B cell (primary cell): ENCODE measurements at regions not wholly inside any gene's neighbourhood (a gene's known extent, or its start where the extent isn't known, plus 50 kb on each side); places are given as distances from the start of the nearest gene placed in this dataset.

Experiments
- ATAC-seq: fragments of 200-7000 bp; cut with Tn5 transposase; one replicate; pipeline ENCODE4 v1.10.0; 2021; ENCODE audit warnings: low read depth, mild to moderate bottlenecking, moderate number of reproducible peaks, moderate library complexity
- CTCF ChIA-PET: fragments of 350-600 bp; sonication (Branson Sonifier 250); formaldehyde crosslinking; loops from one replicate; lab custom pipeline; 2021; ENCODE audit warnings: antibody characterized with exemption, inconsistent platforms; lab: Charles Lee
- POLR2A ChIA-PET: fragments of 350-600 bp; sonication (Branson Sonifier 250); formaldehyde crosslinking; loops from one replicate; lab custom pipeline; 2021; ENCODE audit warnings: antibody characterized with exemption; lab: Charles Lee
- DNase-seq: peaks from one replicate; pipeline ENCODE4 v3.0.0; 2013
- H2AFZ ChIP-seq: 2 replicates; pipeline ENCODE4 v1.6.1; 2012; ENCODE audit warnings: mild to moderate bottlenecking, low read depth, low read length; ENCODE audit not compliant: insufficient read depth, poor library complexity, severe bottlenecking
- H3K27ac ChIP-seq, 2 donors: 1 replicate in 1 of 2; 2 replicates in 1 of 2; pipeline ENCODE4 v1.5.1; 2012 to 2013; ENCODE audit warnings: low read length in 2 of 2, mild to moderate bottlenecking in 2 of 2, moderate library complexity in 1 of 2
- H3K27me3 ChIP-seq, 4 experiments: fragments of 200-600 bp in 1 of 4; sonication (generic) in 1 of 4; replicated peaks in 1 of 4; 1 replicate in 2 of 4; 2 replicates in 2 of 4; pipeline versions ENCODE4 v1.6.1 to v1.7.0; 2013 to 2016; ENCODE audit warnings: low read length in 3 of 4, mild to moderate bottlenecking in 2 of 4, mixed read lengths in 1 of 4, moderate library complexity in 1 of 4; ENCODE audit not compliant: insufficient read depth in 4 of 4, control insufficient read depth in 3 of 4; ENCODE audit errors: control extremely low read depth in 1 of 4
- H3K36me3 ChIP-seq, 2 experiments: replicated peaks in 1 of 2; 1 replicate in 1 of 2; 2 replicates in 1 of 2; pipeline versions ENCODE4 v1.6.1 to v1.7.1; 2013; ENCODE audit warnings: low read length in 1 of 2; ENCODE audit not compliant: insufficient read depth in 2 of 2, control insufficient read depth in 1 of 2; ENCODE audit errors: control extremely low read depth in 1 of 2, extremely low read depth in 1 of 2
- H3K4me1 ChIP-seq, 2 donors: fragments of 200-600 bp in 1 of 2; sonication (generic) in 1 of 2; 1 replicate in 1 of 2; 2 replicates in 1 of 2; pipeline versions ENCODE4 v1.5.1 to v1.6.1; 2013 to 2017; ENCODE audit warnings: low read length in 2 of 2; ENCODE audit not compliant: control insufficient read depth in 2 of 2, insufficient read depth in 2 of 2
- H3K4me2 ChIP-seq: replicated peaks from 2 replicates; pipeline ENCODE3; 2012; ENCODE audit warnings: mild to moderate bottlenecking, low read depth, low read length; ENCODE audit not compliant: poor library complexity, severe bottlenecking
- H3K4me3 ChIP-seq, 5 experiments: fragments of 200-600 bp in 1 of 5; sonication (generic) in 1 of 5; 1 replicate in 3 of 5; 2 replicates in 2 of 5; pipeline versions ENCODE4 v1.5.1 to v1.7.0; 2011 to 2016; ENCODE audit warnings: low read length in 4 of 5, mild to moderate bottlenecking in 4 of 5, low read depth in 2 of 5, control low read depth in 1 of 5, moderate library complexity in 1 of 5; ENCODE audit not compliant: insufficient read depth in 1 of 5; ENCODE audit errors: control extremely low read depth in 1 of 5, extremely low read depth in 1 of 5
- H3K79me2 ChIP-seq: fragments of 200-600 bp; sonication (generic); one replicate; pipeline ENCODE4 v1.6.0; 2016; ENCODE audit warnings: low read length; ENCODE audit not compliant: control insufficient read depth, insufficient read depth
- H3K9ac ChIP-seq: fragments of 200-600 bp; sonication (generic); 2 replicates; pipeline ENCODE4 v1.6.1; 2017; ENCODE audit warnings: mild to moderate bottlenecking, low read length, moderate library complexity
- H3K9me3 ChIP-seq, 3 donors: one replicate each; pipeline versions ENCODE4 v1.6.1 to v1.7.1; 2013; ENCODE audit warnings: low read length in 2 of 3; ENCODE audit not compliant: control insufficient read depth in 2 of 3, insufficient read depth in 1 of 3; ENCODE audit errors: control extremely low read depth in 1 of 3
- H4K20me1 ChIP-seq: 2 replicates; pipeline ENCODE4 v1.6.0; 2012; ENCODE audit warnings: mild to moderate bottlenecking, low read length; ENCODE audit not compliant: insufficient read depth, control insufficient read depth, poor library complexity, severe bottlenecking
- H3K27ac Mint-ChIP-seq: one replicate; pipeline ENCODE4 v1.8.0; 2021; ENCODE audit warnings: mixed read lengths
- H3K27me3 Mint-ChIP-seq: one replicate; pipeline ENCODE4 v1.8.0; 2021; ENCODE audit warnings: mixed read lengths
- H3K4me1 Mint-ChIP-seq: one replicate; pipeline ENCODE4 v1.8.0; 2021; ENCODE audit warnings: mixed read lengths
- H3K4me3 Mint-ChIP-seq: one replicate; pipeline ENCODE4 v1.8.0; 2021; ENCODE audit warnings: mixed read lengths
- H3K9me3 Mint-ChIP-seq: one replicate; pipeline ENCODE4 v1.8.0; 2022; ENCODE audit warnings: mixed read lengths; ENCODE audit not compliant: insufficient read depth
- CTCF ChIP-seq: fragments of 200-600 bp; IDR thresholded peaks from one replicate; pipeline ENCODE4 v1.8.0; 2022; ENCODE audit warnings: antibody characterized with exemption, mild to moderate bottlenecking
- EZH2 ChIP-seq: IDR thresholded peaks from 2 replicates; pipeline ENCODE4 v1.6.1; 2012; ENCODE audit warnings: borderline replicate concordance, low read depth, mild to moderate bottlenecking, moderate library complexity, low read length; ENCODE audit not compliant: insufficient read depth, poor library complexity, severe bottlenecking
- WGBS: methylation state at CpG from one replicate; pipeline ENCODE4 v1.1.5; 2013; ENCODE audit warnings: missing lambda C conversion rate; ENCODE audit not compliant: insufficient coverage; 5-methylcytosine and 5-hydroxymethylcytosine counted together
- intact Hi-C: fragments of 100-400 bp; cut with micrococcal nuclease; formaldehyde crosslinking; loops from one replicate; pipeline ENCODE4 v1.10.0; 2022

GRCh38 chr11:70501933-70502540 is 103.7 kb downstream of the CTTN start:
- ChIA-PET POLR2A (no interaction called here), CTCF (no interaction called here)
- intact Hi-C loops, result no loop called here
- TF ChIP-seq EZH2 (no peak), CTCF (no peak)
- Mint-ChIP-seq H3K27ac (no peak overlapping the region), H3K4me3 (no peak overlapping the region), H3K27me3 (peaks cover 4% of the 10 kb centered on the region), H3K4me1 (no peaks in the 10 kb centered on the region), H3K9me3 (no peaks in the 10 kb centered on the region)
- WGBS, result 91% methylated on average over 18 of the region's 18 CpGs
- Histone ChIP-seq H3K4me3 (no peak overlapping the region), H3K4me1 (no peaks in the 10 kb centered on the region), H3K79me2 (no peaks in the 10 kb centered on the region), H3K36me3 (no peaks in the 10 kb centered on the region), H3K27ac (no peak overlapping the region), H3K9ac (no peak overlapping the region), H3K9me3 (no peaks in the 10 kb centered on the region), H3K27me3 (no peaks in the 10 kb centered on the region), H3K4me2 (no peak overlapping the region), H2AFZ (no peak overlapping the region), H4K20me1 (no peaks in the 10 kb centered on the region)
- DNase-seq (no peak), ATAC-seq (no peak)

- H4K20me1 ChIP-seq, result no peaks in the 10 kb centered on the region
- no peak overlapping the region for H2AFZ ChIP-seq
- ATAC-seq, result no peak
- H3K27me3 ChIP-seq, result no peaks in the 10 kb centered on the region
- Mint-ChIP-seq H3K27ac (no peak overlapping the region), H3K9me3 (no peaks in the 10 kb centered on the region), H3K4me3 (no peak overlapping the region), H3K4me1 (no peaks in the 10 kb centered on the region), H3K27me3 (peaks cover 4% of the 10 kb centered on the region)
- no peaks in the 10 kb centered on the region for H3K79me2 ChIP-seq
- DNase-seq, result no peak
- CTCF ChIA-PET, result no interaction called here
- 88% methylated on average over 14 of the region's 15 CpGs for WGBS
- no peak for TF ChIP-seq CTCF
- no peak for TF ChIP-seq EZH2
- H3K36me3 ChIP-seq, result no peaks in the 10 kb centered on the region
- H3K4me2 ChIP-seq, result no peak overlapping the region
- peaks cover 0 to under 1% (median 0%) of the 10 kb centered on the region in 3 donors for H3K9me3 ChIP-seq
- intact Hi-C loops, result no loop called here
- H3K27ac ChIP-seq, result no peak overlapping the region
- no peak overlapping the region for H3K4me3 ChIP-seq
- POLR2A ChIA-PET, result no interaction called here
- H3K4me1 ChIP-seq, result no peaks in the 10 kb centered on the region
- H3K9ac ChIP-seq, result no peak overlapping the region
Measured at GRCh38 chr11:70502677-70503467, 104.5 kb downstream of the CTTN start.
